Heart left ventricle (tissue), 13 donors: ENCODE measurements at regions not wholly inside any gene's neighbourhood (a gene's known extent, or its start where the extent isn't known, plus 50 kb on each side); places are given as distances from the start of the nearest gene placed in this dataset.

Source experiments
- CTCF ChIP-seq, 12 donors: fragments of 200-600 bp; sonication (generic) in 4 of 12; IDR thresholded peaks; one replicate each; pipeline versions ENCODE4 v1.5.0 to v1.8.0; 2018 to 2022; ENCODE audit warnings: antibody characterized with exemption in 12 of 12, mild to moderate bottlenecking in 5 of 12
- POLR2A ChIP-seq, 2 donors: fragments of 450-650 bp; IDR thresholded peaks; one replicate each; pipeline ENCODE4 v1.6.1; 2017; ENCODE audit warnings: antibody characterized with exemption in 2 of 2, mild to moderate bottlenecking in 2 of 2, moderate library complexity in 2 of 2
- donor health status: ischemic (EF 13 %, LVEDD 7.1; RV severe dilation, severe dysfunction).
- donor health status: DM: no; HTN: yes; CAD: no.
- donor health status: DM: no; HTN: no; CAD: no.
- donor health status: ischemic (EF 25% LVEDD 6.9; RV normal size, moderate dysfunction).
- donor health status: ischemic (EF 25% LVEDD 5.7; RV mildly dilated, moderate dysfunction).
- donor health status: ischemic (EF 35%, LVEDD 5.7; RV mildly dilated, moderate dysfunction).
- donor health status: nonischemic (EF 11% LVEDD 7.7; RV severe dilation, severe dysfunction).
- donor health status: DM: yes; HTN: yes; CAD: no.
- donor health status: PGD.
- donor health status: ischemic (EF 29% LVEDD 5.4; RV normal size, mild dysfunction).
- donor health status: nonischemic (EF 23%, LVEDD 6.1; RV moderate dilation, normal function).

DNA sequence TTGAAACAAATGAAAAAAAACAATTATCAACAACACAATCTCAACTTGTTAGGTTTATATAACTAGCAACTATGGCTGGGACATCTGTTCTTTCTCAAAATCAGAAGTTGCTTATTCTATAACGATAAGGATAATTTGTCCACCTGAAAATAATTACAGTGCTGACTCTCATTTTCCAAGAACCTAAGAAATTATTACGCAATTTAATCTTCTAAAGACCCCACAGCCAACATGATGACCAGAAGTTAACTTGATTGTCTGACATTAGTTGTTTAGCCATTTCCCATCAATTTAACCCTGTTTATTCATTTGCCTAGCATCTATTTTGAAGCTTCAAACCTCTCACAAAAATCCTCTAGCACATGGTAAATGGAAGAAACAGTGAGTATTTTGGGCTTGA, 293.8 kb downstream of the ELAVL2 start:
- TF ChIP-seq CTCF (IDR thresholded peaks at IDR 0.05), result no peak
- no peak for TF ChIP-seq POLR2A (IDR thresholded peaks at IDR 0.05)
